Body of pancreas (tissue), 4 donors: ENCODE measurements at regions not wholly inside any gene's neighbourhood (a gene's known extent, or its start where the extent isn't known, plus 50 kb on each side); places are given as distances from the start of the nearest gene placed in this dataset.

Source experiments
- POLR2A ChIP-seq, 3 donors: fragments of 450-650 bp; IDR thresholded peaks; one replicate each; pipeline ENCODE4 v1.6.1; 2016; ENCODE audit warnings: antibody characterized with exemption in 3 of 3, mild to moderate bottlenecking in 2 of 3
- TF ChIP-seq, protein P1 (sequence below), 7 experiments: fragments of 450-650 bp in 4 of 7; fragments of 200-600 bp in 3 of 7; sonication (generic) in 3 of 7; IDR thresholded peaks; one replicate each; pipeline ENCODE4 v1.5.1; 2016 to 2019; ENCODE audit warnings: antibody characterized with exemption in 7 of 7

DNA sequence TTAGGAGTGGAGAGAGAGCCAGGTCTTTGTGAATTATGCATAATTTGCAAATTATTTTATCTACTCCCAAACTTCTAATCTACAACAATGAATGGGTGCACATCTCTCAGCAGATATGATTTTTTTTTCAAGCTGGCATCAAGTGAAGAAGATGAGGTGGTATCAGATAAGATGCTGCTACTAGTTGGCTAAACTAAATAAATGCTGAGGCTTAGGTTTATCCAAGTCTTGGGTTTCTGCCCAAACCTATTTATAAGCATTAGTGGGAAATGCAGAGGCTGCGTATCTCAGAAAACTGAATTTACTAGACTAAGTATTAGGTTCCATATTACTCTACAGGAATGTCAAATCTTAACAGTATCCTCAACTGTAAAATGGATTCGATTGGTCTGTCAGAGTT lies 703.0 kb upstream of the CELF2 start:
- TF ChIP-seq POLR2A (IDR thresholded peaks at IDR 0.05) = no peak
- TF ChIP-seq, protein P1, sequence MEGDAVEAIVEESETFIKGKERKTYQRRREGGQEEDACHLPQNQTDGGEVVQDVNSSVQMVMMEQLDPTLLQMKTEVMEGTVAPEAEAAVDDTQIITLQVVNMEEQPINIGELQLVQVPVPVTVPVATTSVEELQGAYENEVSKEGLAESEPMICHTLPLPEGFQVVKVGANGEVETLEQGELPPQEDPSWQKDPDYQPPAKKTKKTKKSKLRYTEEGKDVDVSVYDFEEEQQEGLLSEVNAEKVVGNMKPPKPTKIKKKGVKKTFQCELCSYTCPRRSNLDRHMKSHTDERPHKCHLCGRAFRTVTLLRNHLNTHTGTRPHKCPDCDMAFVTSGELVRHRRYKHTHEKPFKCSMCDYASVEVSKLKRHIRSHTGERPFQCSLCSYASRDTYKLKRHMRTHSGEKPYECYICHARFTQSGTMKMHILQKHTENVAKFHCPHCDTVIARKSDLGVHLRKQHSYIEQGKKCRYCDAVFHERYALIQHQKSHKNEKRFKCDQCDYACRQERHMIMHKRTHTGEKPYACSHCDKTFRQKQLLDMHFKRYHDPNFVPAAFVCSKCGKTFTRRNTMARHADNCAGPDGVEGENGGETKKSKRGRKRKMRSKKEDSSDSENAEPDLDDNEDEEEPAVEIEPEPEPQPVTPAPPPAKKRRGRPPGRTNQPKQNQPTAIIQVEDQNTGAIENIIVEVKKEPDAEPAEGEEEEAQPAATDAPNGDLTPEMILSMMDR (IDR thresholded peaks at IDR 0.05) = no peak
